Kidney epithelial cell (primary cell): ENCODE measurements at regions not wholly inside any gene's neighbourhood (a gene's known extent, or its start where the extent isn't known, plus 50 kb on each side); places are given as distances from the start of the nearest gene placed in this dataset.
"Not testable (repeated sequence)": the region's sequence is repeated elsewhere in the genome, so short reads cannot be mapped to it uniquely, and the experiment has no call there.

Source experiments
- DNase-seq: peaks from one replicate; pipeline ENCODE4 v3.0.0-alpha.2; 2010; ENCODE audit warnings: low read depth
- H3K27me3 ChIP-seq: 2 replicates; pipeline ENCODE4 v1.6.0; 2011; ENCODE audit warnings: low read length; ENCODE audit not compliant: control insufficient read depth, insufficient read depth
- H3K36me3 ChIP-seq: 2 replicates; pipeline ENCODE4 v1.5.1; 2011; ENCODE audit warnings: low read length; ENCODE audit not compliant: control insufficient read depth, insufficient read depth
- H3K4me3 ChIP-seq: 2 replicates; pipeline ENCODE4 v1.5.1; 2011; ENCODE audit warnings: low read depth, mild to moderate bottlenecking, control low read depth, low read length
- CTCF ChIP-seq: IDR thresholded peaks from 2 replicates; pipeline ENCODE4 v1.5.1; 2011; ENCODE audit warnings: mild to moderate bottlenecking, moderate library complexity, low read length, control low read depth, inconsistent platforms; ENCODE audit not compliant: insufficient read depth, poor library complexity, severe bottlenecking

- Histone ChIP-seq H3K4me3 (no peak overlapping the region), H3K36me3 (no peaks in the 10 kb centered on the region), H3K27me3 (no peaks in the 10 kb centered on the region)
- no peak for DNase-seq
- no peak for TF ChIP-seq CTCF
These were observed 1228.0 kb downstream of the DIAPH3 start for GRCh38 chr13:58935689-58936088.

- H3K27me3 ChIP-seq = no peaks in the 10 kb centered on the region
- no peak for TF ChIP-seq CTCF
- H3K36me3 ChIP-seq = no peaks in the 10 kb centered on the region
- no peak for DNase-seq
- H3K4me3 ChIP-seq = no peak overlapping the region
These were observed 1217.5 kb downstream of the DIAPH3 start for GRCh38 chr13:58946274-58946673.

GRCh38 chr13:58949646-58950045, 1214.1 kb downstream of the DIAPH3 start:
- Histone ChIP-seq H3K27me3 (no peaks in the 10 kb centered on the region), H3K36me3 (no peaks in the 10 kb centered on the region), H3K4me3 (no peak overlapping the region)
- no peak for TF ChIP-seq CTCF
- no peak for DNase-seq

GRCh38 chr13:58950911-58951310, 1212.8 kb downstream of the DIAPH3 start:
- H3K4me3 ChIP-seq = no peak overlapping the region
- no peak for DNase-seq
- TF ChIP-seq CTCF = no peak
- no peaks in the 10 kb centered on the region for H3K27me3 ChIP-seq
- no peaks in the 10 kb centered on the region for H3K36me3 ChIP-seq

GRCh38 chr13:58953638-58954037, 1210.1 kb downstream of the DIAPH3 start:
- no peak for TF ChIP-seq CTCF
- no peak for DNase-seq

GRCh38 chr13:58955546-58956385, 1208.0 kb downstream of the DIAPH3 start:
- TF ChIP-seq CTCF = no peak
- H3K4me3 ChIP-seq = no peak overlapping the region
- no peak for DNase-seq
- H3K36me3 ChIP-seq = no peaks in the 10 kb centered on the region
- no peaks in the 10 kb centered on the region for H3K27me3 ChIP-seq

More at GRCh38 chr13:58953638-58954037, 1210.1 kb downstream of the DIAPH3 start:
- Histone ChIP-seq H3K27me3 (no peaks in the 10 kb centered on the region), H3K36me3 (no peaks in the 10 kb centered on the region), H3K4me3 (no peak overlapping the region)

GRCh38 chr13:58958097-58958496, 1205.6 kb downstream of the DIAPH3 start:
- not testable (repeated sequence) for DNase-seq, H3K27me3 ChIP-seq, H3K4me3 ChIP-seq, H3K36me3 ChIP-seq
